HG02623 (cell line): ENCODE measurements at regions not wholly inside any gene's neighbourhood (a gene's known extent, or its start where the extent isn't known, plus 50 kb on each side); places are given as distances from the start of the nearest gene placed in this dataset.

Experiments
- ATAC-seq: cut with Tn5 transposase; IDR thresholded peaks from one replicate; pipeline ENCODE4 v1.9.1; 2021; ENCODE audit warnings: moderate library complexity; ENCODE audit not compliant: unreplicated experiment

GRCh38 chr2:138104071-138104470 is 139.8 kb downstream of the HNMT start:
- ATAC-seq: no peak

GRCh38 chr2:138105358-138105757 is 141.1 kb downstream of the HNMT start:
- ATAC-seq: no peak

DNA sequence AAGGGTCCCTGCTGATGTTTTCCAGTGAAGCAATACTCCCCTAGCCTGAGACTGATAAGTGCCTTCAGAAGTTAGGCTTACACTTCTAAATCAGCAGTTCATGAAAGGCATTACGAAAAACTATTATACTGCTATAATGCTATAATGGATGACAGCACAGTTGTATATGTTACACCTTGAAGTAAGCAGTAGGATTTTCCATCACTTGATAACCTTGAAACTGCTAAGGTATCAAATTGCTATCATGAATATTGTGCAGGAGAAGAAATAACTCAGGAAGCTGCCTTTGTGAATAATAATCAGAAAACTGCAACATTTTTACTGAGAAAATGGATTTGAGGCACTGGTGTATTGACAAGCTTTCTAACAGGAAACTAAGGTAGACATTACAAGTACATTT is 142.3 kb downstream of the HNMT start:
- ATAC-seq: no peak

- ATAC-seq: no peak
Measured at GRCh38 chr2:138107288-138107687, 143.0 kb downstream of the HNMT start.

GRCh38 chr2:138110453-138111083 is 146.3 kb downstream of the HNMT start:
- no peak for ATAC-seq

GRCh38 chr2:138112536-138112935 is 148.3 kb downstream of the HNMT start:
- no peak for ATAC-seq

DNA sequence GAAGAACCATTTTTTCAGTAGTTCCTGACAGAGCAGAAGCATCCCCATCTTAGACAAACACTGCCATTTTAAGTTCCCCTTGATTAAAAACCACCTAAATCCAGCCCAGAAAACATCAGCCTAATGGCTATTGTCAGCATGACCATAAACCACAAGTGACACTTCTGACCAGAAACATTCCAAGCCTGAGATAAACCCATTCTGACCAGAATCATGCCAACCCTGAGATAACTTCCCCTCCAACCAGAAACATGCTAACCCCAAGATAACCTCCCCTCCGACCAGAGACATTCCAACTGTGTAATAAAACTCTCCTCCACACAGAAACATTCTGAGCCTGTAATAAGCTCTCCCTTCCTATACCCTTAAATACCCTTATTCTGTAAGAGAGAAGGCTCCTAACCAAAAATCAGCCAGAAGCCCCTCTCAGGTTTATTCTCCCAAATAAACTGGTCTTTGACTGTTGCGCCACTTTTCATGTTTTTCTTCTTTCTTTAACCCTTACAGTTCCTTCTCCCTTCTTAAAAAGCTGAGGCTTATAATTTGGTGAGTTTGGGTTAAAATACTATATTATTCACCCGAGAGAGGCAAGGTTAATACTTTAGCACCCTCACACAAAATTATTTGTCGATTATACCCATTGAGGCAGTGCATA is 149.7 kb downstream of the HNMT start:
- no peak for ATAC-seq

- no peak for ATAC-seq
Measured at GRCh38 chr2:138115666-138116065, 151.4 kb downstream of the HNMT start.

- no peak for ATAC-seq
Measured at GRCh38 chr2:138116456-138116855, 152.2 kb downstream of the HNMT start.

GRCh38 chr2:138121666-138122661 is 157.7 kb downstream of the HNMT start:
- ATAC-seq: no peak

- ATAC-seq: no peak
Measured at GRCh38 chr2:138122891-138123290, 158.6 kb downstream of the HNMT start.

- no peak for ATAC-seq
Measured at GRCh38 chr2:138123741-138124140, 159.5 kb downstream of the HNMT start.

DNA sequence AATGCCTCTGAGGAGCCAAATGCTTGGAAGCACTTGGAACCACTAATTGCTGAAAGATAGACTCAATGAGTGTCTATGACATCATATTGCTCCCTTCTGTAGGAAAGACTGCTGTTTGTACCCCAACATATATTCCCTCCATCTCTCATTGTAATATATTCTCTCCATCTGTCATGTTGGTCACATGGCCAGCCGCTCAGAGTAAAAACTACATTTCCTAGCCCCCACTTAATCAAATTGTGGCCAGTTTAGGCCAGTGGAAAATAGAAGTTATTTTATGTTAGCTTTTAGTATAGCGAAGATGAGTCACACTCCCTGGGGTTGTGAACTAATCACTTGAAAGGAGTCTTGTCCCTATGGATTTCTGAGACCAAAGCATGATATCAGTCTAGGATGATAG is 160.2 kb downstream of the HNMT start:
- ATAC-seq: no peak

DNA sequence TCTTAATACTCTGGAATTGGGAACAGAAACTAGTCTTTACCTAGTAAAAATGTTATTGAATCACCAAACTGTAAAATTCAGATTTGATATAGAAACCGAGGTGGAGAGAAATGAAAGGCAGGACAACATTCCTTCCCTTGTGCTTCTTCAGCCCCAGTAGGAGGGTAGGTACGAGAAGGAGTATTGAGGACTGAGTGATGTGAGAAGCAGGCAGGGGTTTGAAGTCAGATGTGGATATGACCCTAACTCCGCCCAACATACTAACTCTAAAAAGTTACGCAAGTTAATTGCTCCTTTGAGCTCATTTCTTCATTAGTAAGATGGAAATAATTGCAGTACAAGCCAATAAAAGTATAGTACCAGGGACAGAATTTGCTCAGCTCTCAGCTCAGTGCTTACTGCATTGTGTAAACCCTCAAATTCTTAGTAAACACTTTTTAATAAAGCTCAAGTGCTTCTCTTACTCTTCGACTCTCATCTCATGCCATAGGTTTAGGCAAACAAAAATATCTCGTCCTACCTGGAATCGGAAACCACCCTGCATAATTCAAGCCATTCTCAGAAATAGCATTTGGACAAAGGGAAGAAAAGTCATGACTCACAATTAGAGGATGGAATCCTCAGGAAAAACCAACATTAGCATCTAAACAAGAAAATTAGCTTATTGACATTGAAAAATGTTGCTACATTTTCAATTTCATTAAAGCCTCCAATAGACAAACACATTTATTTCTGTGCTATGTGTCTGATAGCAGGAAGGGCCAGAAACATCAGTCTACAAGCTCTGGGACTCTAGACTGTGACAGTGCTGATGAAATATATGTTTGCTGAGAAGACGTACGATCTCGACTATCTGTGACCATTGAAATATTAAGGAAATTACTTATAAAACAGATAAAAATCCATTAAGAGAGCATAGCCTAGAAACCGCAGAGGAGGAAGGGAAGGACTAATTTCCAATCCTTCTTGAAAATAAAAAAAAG is 161.3 kb downstream of the HNMT start:
- ATAC-seq: no peak

- no peak for ATAC-seq
Measured at GRCh38 chr2:138132108-138132507, 167.8 kb downstream of the HNMT start.

DNA sequence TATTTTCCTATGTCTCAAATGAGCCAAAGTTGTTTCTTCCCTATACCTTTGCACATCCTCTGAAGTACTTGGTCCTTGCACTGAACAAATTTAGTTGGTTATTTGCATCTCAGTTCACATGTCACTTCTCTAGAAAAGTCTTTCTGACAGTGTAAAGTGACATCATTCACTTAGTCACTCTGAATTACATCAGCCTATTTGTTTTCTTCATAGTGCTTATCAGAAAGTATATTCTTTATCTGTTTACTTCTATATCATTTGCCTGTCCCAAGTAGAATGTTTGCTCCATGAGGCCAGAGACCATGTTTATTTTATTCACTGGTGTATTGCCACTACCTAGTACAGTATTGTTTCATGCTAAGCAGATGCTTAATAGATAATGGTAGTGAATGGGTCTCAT is 173.7 kb downstream of the HNMT start:
- ATAC-seq: no peak

GRCh38 chr2:138147796-138148195 is 183.5 kb downstream of the HNMT start:
- no peak for ATAC-seq

DNA sequence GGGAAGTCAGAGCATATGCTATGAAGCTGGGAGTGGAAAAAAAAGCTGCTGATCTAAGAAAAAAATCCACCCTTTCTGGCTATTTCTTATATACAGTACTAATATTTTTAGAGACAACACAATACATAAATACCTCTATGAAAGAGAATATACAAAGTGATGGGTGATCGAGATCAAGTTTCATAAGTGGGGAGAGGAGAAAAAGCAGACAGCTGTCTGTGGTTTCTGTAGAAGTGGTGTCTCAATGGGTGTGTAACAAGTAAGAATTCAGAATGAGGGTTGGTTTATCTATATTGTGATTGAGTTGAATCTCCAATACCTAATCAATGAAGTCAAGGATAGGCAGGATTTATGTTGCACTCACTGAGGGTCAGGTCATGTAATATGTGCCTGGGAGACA is 191.0 kb downstream of the HNMT start:
- no peak for ATAC-seq

DNA sequence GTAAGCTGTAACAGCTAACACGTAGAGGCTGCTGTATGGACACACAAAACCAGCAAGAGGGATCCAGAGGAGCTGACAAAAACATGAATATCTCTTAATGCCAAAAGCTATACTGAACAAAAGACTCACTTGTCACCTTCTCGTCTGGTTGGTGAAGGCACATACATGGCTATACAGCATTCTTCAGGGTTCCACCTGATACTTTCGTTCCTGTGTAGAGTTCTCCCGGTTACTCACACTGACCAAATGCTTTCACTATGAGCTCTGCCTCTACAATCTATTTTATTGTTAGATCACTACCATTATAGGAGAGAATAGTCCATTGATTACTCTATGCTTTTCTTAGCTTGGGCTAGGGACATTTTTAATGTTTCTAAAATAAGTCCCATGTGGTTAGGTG is 193.1 kb downstream of the HNMT start:
- ATAC-seq: no peak

DNA sequence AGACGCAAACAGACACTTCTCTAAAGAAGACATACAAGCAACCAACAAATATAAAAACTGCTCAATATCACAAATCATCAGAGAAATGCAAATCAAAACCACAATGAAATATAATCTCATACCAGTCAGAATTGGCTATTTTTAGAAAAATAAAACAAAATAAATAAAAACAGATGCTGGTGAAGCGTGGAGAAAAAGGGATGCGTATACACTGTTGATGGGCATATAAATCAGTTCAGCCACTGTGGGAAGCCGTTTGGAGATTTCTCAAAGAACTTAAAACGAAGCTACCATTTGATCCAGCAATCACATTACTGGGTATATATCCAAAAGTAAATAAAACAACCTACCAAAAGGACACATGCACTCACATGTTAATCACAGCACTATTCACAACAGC is 206.2 kb downstream of the HNMT start:
- no peak for ATAC-seq

- ATAC-seq: no peak
Measured at GRCh38 chr2:138171244-138171643, 207.0 kb downstream of the HNMT start.
